IMR-90 (cell line): ENCODE measurements at regions not wholly inside any gene's neighbourhood (a gene's known extent, or its start where the extent isn't known, plus 50 kb on each side); places are given as distances from the start of the nearest gene placed in this dataset.

Experiments used
- ATAC-seq: fragments of 200-7000 bp; cut with Tn5 transposase; 2 replicates; pipeline ENCODE4 v1.9.1; 2020; ENCODE audit warnings: low read depth, mild to moderate bottlenecking, moderate library complexity
- BruUV-seq: library from RNA; stranded (reverse); fragments of 400-500 nt; replicated peaks from 2 replicates; lab custom pipeline; 2021; lab: Mats Ljungman, UMichigan
- CTCF ChIA-PET: fragments of 300-600 bp; formaldehyde crosslinking; extraction: SDS; loops from one replicate; lab custom pipeline; 2021; ENCODE audit warnings: antibody characterized with exemption; lab: Yijun Ruan, JAX
- POLR2A ChIA-PET: fragments of 300-600 bp; sonication (Branson Sonifier 250); formaldehyde crosslinking; loops from one replicate; lab custom pipeline; 2022; ENCODE audit warnings: antibody characterized with exemption; ENCODE audit not compliant: unreplicated experiment; lab: Charles Lee
- DNase-seq: peaks from one replicate; pipeline ENCODE4 v3.0.0; 2013
- H2AFZ ChIP-seq: replicated peaks from 2 replicates; pipeline ENCODE3; 2013; ENCODE audit warnings: low read length, mild to moderate bottlenecking; ENCODE audit not compliant: poor library complexity
- H2AK5ac ChIP-seq: 2 replicates; pipeline ENCODE4 v1.6.1; 2013; ENCODE audit warnings: low read depth, low read length, inconsistent platforms
- H2AK9ac ChIP-seq: replicated peaks from 2 replicates; pipeline ENCODE3; 2013; ENCODE audit warnings: mild to moderate bottlenecking, low read depth, low read length, moderate library complexity; ENCODE audit not compliant: poor library complexity
- H2BK120ac ChIP-seq: 2 replicates; pipeline ENCODE4 v1.6.1; 2013; ENCODE audit warnings: low read depth, low read length, inconsistent platforms
- H2BK15ac ChIP-seq: 3 replicates; pipeline ENCODE4 v1.6.1; 2013; ENCODE audit warnings: low read depth, low read length, inconsistent platforms
- H2BK20ac ChIP-seq: 2 replicates; pipeline ENCODE4 v1.6.1; 2013; ENCODE audit warnings: low read depth, mild to moderate bottlenecking, inconsistent platforms, low read length, moderate library complexity
- H2BK5ac ChIP-seq: 2 replicates; pipeline ENCODE4 v1.6.1; 2013; ENCODE audit warnings: mild to moderate bottlenecking, low read depth, low read length, inconsistent platforms; ENCODE audit not compliant: poor library complexity, severe bottlenecking
- H3K14ac ChIP-seq: replicated peaks from 2 replicates; pipeline ENCODE4 v1.6.1; 2013; ENCODE audit warnings: low read depth, low read length, inconsistent platforms
- H3K18ac ChIP-seq: 2 replicates; pipeline ENCODE4 v1.6.1; 2013; ENCODE audit warnings: low read depth, low read length, control low read depth
- H3K23ac ChIP-seq: 2 replicates; pipeline ENCODE4 v1.6.1; 2013; ENCODE audit warnings: low read depth, low read length, inconsistent platforms
- H3K27ac ChIP-seq: 2 replicates; pipeline ENCODE4 v1.5.1; 2013; ENCODE audit warnings: mild to moderate bottlenecking, control low read depth, low read length; ENCODE audit not compliant: insufficient read depth
- H3K27me3 ChIP-seq: 2 replicates; pipeline ENCODE4 v1.6.1; 2013; ENCODE audit warnings: low read length; ENCODE audit not compliant: control insufficient read depth, insufficient read depth
- H3K36me3 ChIP-seq: 2 replicates; pipeline ENCODE4 v1.6.1; 2013; ENCODE audit warnings: low read length, mixed read lengths; ENCODE audit not compliant: control insufficient read depth, insufficient read depth
- H3K4ac ChIP-seq: 2 replicates; pipeline ENCODE4 v1.6.1; 2013; ENCODE audit warnings: low read depth, low read length, inconsistent platforms
- H3K4me1 ChIP-seq: 2 replicates; pipeline ENCODE4 v1.6.1; 2013; ENCODE audit warnings: low read length, mixed read lengths; ENCODE audit not compliant: control insufficient read depth, insufficient read depth
- H3K4me2 ChIP-seq: 2 replicates; pipeline ENCODE4 v1.6.1; 2013; ENCODE audit warnings: low read depth, mild to moderate bottlenecking, control low read depth, low read length, moderate library complexity
- H3K4me3 ChIP-seq: 2 replicates; pipeline ENCODE4 v1.5.1; 2013; ENCODE audit warnings: low read depth, mild to moderate bottlenecking, control low read depth, low read length, moderate library complexity; ENCODE audit not compliant: insufficient read depth
- H3K56ac ChIP-seq: 2 replicates; pipeline ENCODE4 v1.6.1; 2013; ENCODE audit warnings: low read length, inconsistent platforms; ENCODE audit not compliant: insufficient read depth; ENCODE audit errors: extremely low read depth
- H3K79me1 ChIP-seq, 2 experiments: 2 replicates each; pipeline ENCODE4 v1.6.1; 2013; ENCODE audit warnings: low read length in 2 of 2, inconsistent platforms in 1 of 2, low read depth in 1 of 2
- H3K9ac ChIP-seq: 2 replicates; pipeline ENCODE4 v1.6.1; 2013; ENCODE audit warnings: low read depth, low read length, control low read depth
- H3K9me1 ChIP-seq: 2 replicates; pipeline ENCODE4 v1.6.1; 2013; ENCODE audit warnings: low read length, inconsistent platforms; ENCODE audit not compliant: insufficient read depth
- H3K9me3 ChIP-seq: 2 replicates; pipeline ENCODE4 v1.6.1; 2013; ENCODE audit warnings: low read length; ENCODE audit not compliant: control insufficient read depth, insufficient read depth
- H4K20me1 ChIP-seq: 2 replicates; pipeline ENCODE4 v1.6.1; 2013; ENCODE audit warnings: low read length, inconsistent platforms; ENCODE audit not compliant: insufficient read depth
- H4K5ac ChIP-seq: 2 replicates; pipeline ENCODE4 v1.6.1; 2013; ENCODE audit warnings: mild to moderate bottlenecking, low read depth, low read length, control low read depth
- H4K8ac ChIP-seq, 2 experiments: 2 replicates each; pipeline ENCODE4 v1.6.1; 2013; ENCODE audit warnings: low read depth in 2 of 2, low read length in 2 of 2, control low read depth in 1 of 2, inconsistent platforms in 1 of 2
- H4K91ac ChIP-seq: 2 replicates; pipeline ENCODE4 v1.6.1; 2013; ENCODE audit warnings: low read depth, low read length, inconsistent platforms; ENCODE audit not compliant: insufficient read depth
- CEBPB ChIP-seq: IDR thresholded peaks from 2 replicates; pipeline ENCODE4 v1.6.1; 2012; ENCODE audit warnings: low read depth, low read length, improper control_type of control experiment
- CHD1 ChIP-seq: IDR thresholded peaks from 2 replicates; pipeline ENCODE4 v1.6.1; 2012; ENCODE audit warnings: low read depth, low read length, improper control_type of control experiment
- ELK1 ChIP-seq: fragments of 150-350 bp; IDR thresholded peaks from 2 replicates; pipeline ENCODE4 v1.6.1; 2016; ENCODE audit warnings: low read depth, mild to moderate bottlenecking, low read length, moderate library complexity, borderline replicate concordance
- MXI1 ChIP-seq: IDR thresholded peaks from 2 replicates; pipeline ENCODE4 v1.6.1; 2012; ENCODE audit warnings: low read depth, mild to moderate bottlenecking, low read length, moderate library complexity, borderline replicate concordance
- NFE2L2 ChIP-seq: fragments of 150-350 bp; IDR thresholded peaks from 2 replicates; pipeline ENCODE4 v1.6.1; 2016; ENCODE audit warnings: low read depth, mild to moderate bottlenecking, low read length
- RFX5 ChIP-seq: IDR thresholded peaks from 2 replicates; pipeline ENCODE4 v1.8.0; 2012; ENCODE audit warnings: low read depth, mild to moderate bottlenecking, low read length, moderate library complexity
- SMC3 ChIP-seq: fragments of 150-350 bp; IDR thresholded peaks from 2 replicates; pipeline ENCODE4 v1.6.1; 2016; ENCODE audit warnings: low read depth, mild to moderate bottlenecking, antibody characterized with exemption, low read length, moderate library complexity
- WGBS, 2 experiments: methylation state at CpG; one replicate each; pipeline versions ENCODE4 v1.1.5 to v1.1.7; 2013; ENCODE audit warnings: missing lambda C conversion rate in 2 of 2; ENCODE audit not compliant: insufficient read length in 1 of 2; ENCODE audit errors: extremely low coverage in 2 of 2; 5-methylcytosine and 5-hydroxymethylcytosine counted together
- dilution Hi-C: fragments of 300-500 bp; cut with HindIII; formaldehyde crosslinking; loops from one replicate; pipeline ENCODE4 v1.14.3; 2018; ENCODE audit warnings: low sequenced_read_pairs; ENCODE audit not compliant: unreplicated experiment
- in situ Hi-C: fragments of 300-500 bp; cut with MboI; formaldehyde crosslinking; loops from 3 replicates; pipeline ENCODE4 v1.14.3; 2019; ENCODE audit warnings: low sequenced_read_pairs, inconsistent platforms, mixed read lengths
- intact Hi-C: fragments of 100-400 bp; cut with micrococcal nuclease; formaldehyde crosslinking; loops from 2 replicates; pipeline ENCODE4 v1.10.0; 2022

- H3K14ac ChIP-seq = no peak overlapping the region
- BruUV-seq = no TSS peak
- ChIA-PET POLR2A (no interaction called here), CTCF (no interaction called here)
- no peak for TF ChIP-seq ELK1
- no peak for TF ChIP-seq MXI1
- TF ChIP-seq RFX5 = no peak
- no peak for TF ChIP-seq SMC3
- no peak for TF ChIP-seq CEBPB
- no peak for TF ChIP-seq CHD1
- no peak for TF ChIP-seq NFE2L2
- dilution Hi-C loops = no loop called here
- no peaks in the 10 kb centered on the region for H3K27me3 ChIP-seq
- no peaks in the 10 kb centered on the region for H3K36me3 ChIP-seq
- no peak overlapping the region for H3K4me2 ChIP-seq
- no peak overlapping the region for H3K27ac ChIP-seq
- ATAC-seq (no peak), DNase-seq (no peak)
- WGBS, 2 experiments = no CpG with 5 or more reads among the region's 2 CpGs
- no peak overlapping the region for H3K9ac ChIP-seq
- intact Hi-C loops = no loop called here
- H4K8ac ChIP-seq = no peak overlapping the region
- no peaks in the 10 kb centered on the region for H3K4me1 ChIP-seq
- H3K9me1 ChIP-seq = no peaks in the 10 kb centered on the region
- H3K9me3 ChIP-seq = peaks cover 9% of the 10 kb centered on the region
- H2AFZ ChIP-seq = no peak overlapping the region
- no peak overlapping the region for H3K23ac ChIP-seq
- no peak overlapping the region for H4K91ac ChIP-seq
- H2AK9ac ChIP-seq = no peak overlapping the region
- H2BK5ac ChIP-seq = no peak overlapping the region
- H2BK120ac ChIP-seq = no peak overlapping the region
- H3K4me3 ChIP-seq = no peak overlapping the region
- H4K20me1 ChIP-seq = no peaks in the 10 kb centered on the region
- no peak overlapping the region for H2AK5ac ChIP-seq
- H4K5ac ChIP-seq = no peak overlapping the region
- no peak overlapping the region for H3K56ac ChIP-seq
- H3K79me1 ChIP-seq = no peaks in the 10 kb centered on the region
- H2BK15ac ChIP-seq = no peak overlapping the region
- in situ Hi-C loops = no loop called here
- no peak overlapping the region for H3K4ac ChIP-seq
- no peak overlapping the region for H3K18ac ChIP-seq
- H2BK20ac ChIP-seq = no peak overlapping the region
Measured at GRCh38 chr16:9682320-9682719, 499.9 kb downstream of the GRIN2A start.
